ENCODE measurements at regions not wholly inside any gene's neighbourhood (a gene's known extent, or its start where the extent isn't known, plus 50 kb on each side); places are given as distances from the start of the nearest gene placed in this dataset.

DNA sequence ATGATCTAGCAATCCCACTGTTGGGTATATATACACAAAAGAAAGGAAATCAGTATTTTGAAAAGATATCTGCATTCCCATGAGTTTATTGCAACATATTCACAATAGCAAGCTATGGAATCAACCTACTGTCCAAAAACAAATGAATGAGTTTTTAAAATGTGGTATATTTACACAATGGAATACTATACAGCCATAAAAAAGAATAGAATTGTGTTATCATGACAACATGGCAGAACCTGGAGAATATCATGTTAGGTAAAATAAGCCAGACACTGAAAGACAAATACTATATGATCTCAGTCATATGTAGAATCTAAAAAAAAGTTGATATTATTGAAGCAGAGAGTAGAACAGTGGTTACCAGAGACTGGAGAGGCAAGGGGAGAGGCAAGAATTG, 732.6 kb downstream of the MCTP2 start:
- H4K20me1 ChIP-seq (ENCODE audit: insufficient read depth, low read length, poor library complexity, severe bottlenecking) = no peaks in the 10 kb centered on the region
- no peaks in the 10 kb centered on the region for H3K4me1 ChIP-seq (ENCODE audit: insufficient read depth, low read length, poor library complexity, severe bottlenecking)
- H3K9me2 ChIP-seq (replicated peaks; ENCODE audit: low read depth, low read length) = no peaks in the 10 kb centered on the region
- H3K36me3 ChIP-seq (ENCODE audit: insufficient read depth, low read length) = no peaks in the 10 kb centered on the region
- no peak overlapping the region for H3K9ac ChIP-seq (ENCODE audit: low read depth, low read length, poor library complexity, severe bottlenecking)
- H3F3A ChIP-seq (ENCODE audit: low read depth) = no peaks in the 10 kb centered on the region
- H3K27me3 ChIP-seq (ENCODE audit: insufficient read depth, low read length, poor library complexity, severe bottlenecking) = no peaks in the 10 kb centered on the region
- H3K4me3 ChIP-seq (ENCODE audit: low read length, poor library complexity, severe bottlenecking) = no peak overlapping the region
- TF ChIP-seq CTCF (conservative IDR thresholded peaks at IDR 0.05; ENCODE audit: low read length) (no peak), EZH2phosphoT487 (IDR thresholded peaks at IDR 0.05; ENCODE audit: borderline replicate concordance) (no peak)
- H3K79me2 ChIP-seq (ENCODE audit: insufficient read depth, low read length) = no peaks in the 10 kb centered on the region
- H3K9me3 ChIP-seq (ENCODE audit: insufficient read depth, low read depth, low read length) = no peaks in the 10 kb centered on the region
- H2AFZ ChIP-seq (ENCODE audit: low read length) = no peak overlapping the region
- no peak overlapping the region for H3K4me2 ChIP-seq (ENCODE audit: low read depth, low read length, poor library complexity, severe bottlenecking)

DNA sequence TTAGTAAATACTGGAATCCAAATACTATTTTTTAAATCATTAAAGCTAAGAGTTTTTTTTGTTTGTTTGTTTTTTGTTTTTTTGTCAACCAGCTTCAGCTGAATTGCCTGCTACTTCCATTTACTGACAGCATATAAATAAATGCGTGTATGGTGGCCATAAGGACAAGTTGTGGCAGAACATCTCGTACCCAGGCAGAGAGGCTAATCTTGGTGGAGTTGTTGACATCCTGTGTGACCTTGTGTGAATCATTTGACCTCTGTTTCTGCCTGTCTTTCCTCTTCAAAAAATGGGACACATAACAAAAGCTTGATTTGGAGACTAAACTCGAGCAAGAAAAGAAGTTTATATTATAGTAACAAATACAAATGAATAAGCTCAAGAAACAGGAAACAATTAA, 734.2 kb downstream of the MCTP2 start:
- Histone ChIP-seq H3K9me2 (replicated peaks; ENCODE audit: low read depth, low read length) (no peaks in the 10 kb centered on the region), H3K9ac (ENCODE audit: low read depth, low read length, poor library complexity, severe bottlenecking) (no peak overlapping the region), H2AFZ (ENCODE audit: low read length) (no peak overlapping the region), H3K4me1 (ENCODE audit: insufficient read depth, low read length, poor library complexity, severe bottlenecking) (no peaks in the 10 kb centered on the region), H3K36me3 (ENCODE audit: insufficient read depth, low read length) (no peaks in the 10 kb centered on the region), H3K79me2 (ENCODE audit: insufficient read depth, low read length) (no peaks in the 10 kb centered on the region), H3F3A (ENCODE audit: low read depth) (no peaks in the 10 kb centered on the region), H3K4me3 (ENCODE audit: low read length, poor library complexity, severe bottlenecking) (no peak overlapping the region), H3K4me2 (ENCODE audit: low read depth, low read length, poor library complexity, severe bottlenecking) (no peak overlapping the region), H3K27me3 (ENCODE audit: insufficient read depth, low read length, poor library complexity, severe bottlenecking) (no peaks in the 10 kb centered on the region), H3K9me3 (ENCODE audit: insufficient read depth, low read depth, low read length) (no peaks in the 10 kb centered on the region), H4K20me1 (ENCODE audit: insufficient read depth, low read length, poor library complexity, severe bottlenecking) (no peaks in the 10 kb centered on the region)
- TF ChIP-seq CTCF (conservative IDR thresholded peaks at IDR 0.05; ENCODE audit: low read length) (no peak), EZH2phosphoT487 (IDR thresholded peaks at IDR 0.05; ENCODE audit: borderline replicate concordance) (no peak)

DNA sequence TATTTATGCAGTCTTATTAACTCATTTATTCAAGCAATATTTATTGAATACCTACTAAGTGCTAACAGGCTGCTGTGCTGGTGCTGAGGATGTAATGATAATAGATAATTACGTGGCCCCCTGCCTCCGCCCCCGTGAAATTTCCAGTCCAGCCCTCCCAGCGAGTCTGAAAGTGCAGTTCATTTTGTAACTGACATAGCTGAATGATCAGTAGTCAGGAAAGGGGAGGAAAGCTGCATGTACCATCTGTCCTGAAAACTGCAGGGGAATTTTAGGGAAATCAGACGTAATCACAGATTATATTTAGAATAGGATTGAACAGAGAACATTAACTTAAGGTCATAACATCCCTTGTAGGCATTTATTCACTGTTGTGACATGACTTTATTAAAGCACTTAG, 736.8 kb downstream of the MCTP2 start:
- Histone ChIP-seq H3K9me3 (ENCODE audit: insufficient read depth, low read depth, low read length) (no peaks in the 10 kb centered on the region), H3K27me3 (ENCODE audit: insufficient read depth, low read length, poor library complexity, severe bottlenecking) (no peaks in the 10 kb centered on the region), H3K9me2 (replicated peaks; ENCODE audit: low read depth, low read length) (no peaks in the 10 kb centered on the region), H3K4me3 (ENCODE audit: low read length, poor library complexity, severe bottlenecking) (no peak overlapping the region), H3F3A (ENCODE audit: low read depth) (no peaks in the 10 kb centered on the region), H3K36me3 (ENCODE audit: insufficient read depth, low read length) (no peaks in the 10 kb centered on the region), H2AFZ (ENCODE audit: low read length) (no peak overlapping the region), H3K4me1 (ENCODE audit: insufficient read depth, low read length, poor library complexity, severe bottlenecking) (no peaks in the 10 kb centered on the region), H4K20me1 (ENCODE audit: insufficient read depth, low read length, poor library complexity, severe bottlenecking) (no peaks in the 10 kb centered on the region), H3K9ac (ENCODE audit: low read depth, low read length, poor library complexity, severe bottlenecking) (no peak overlapping the region), H3K4me2 (ENCODE audit: low read depth, low read length, poor library complexity, severe bottlenecking) (no peak overlapping the region), H3K79me2 (ENCODE audit: insufficient read depth, low read length) (no peaks in the 10 kb centered on the region)
- TF ChIP-seq EZH2phosphoT487 (IDR thresholded peaks at IDR 0.05; ENCODE audit: borderline replicate concordance) = no peak
- no peak for TF ChIP-seq CTCF (conservative IDR thresholded peaks at IDR 0.05; ENCODE audit: low read length)
